Testis (tissue), 2 donors: ENCODE measurements at regions not wholly inside any gene's neighbourhood (a gene's known extent, or its start where the extent isn't known, plus 50 kb on each side); places are given as distances from the start of the nearest gene placed in this dataset.

Experiments
- DNase-seq: peaks from one replicate; pipeline ENCODE4 v3.0.0-alpha.2; 2019
- H3K27ac ChIP-seq, 2 donors: fragments of 200-600 bp; sonication (generic); one replicate each; pipeline ENCODE4 v1.5.1; 2019
- H3K27me3 ChIP-seq: fragments of 200-600 bp; sonication (generic); one replicate; pipeline ENCODE4 v1.5.1; 2019
- H3K36me3 ChIP-seq: fragments of 200-600 bp; sonication (generic); one replicate; pipeline ENCODE4 v1.5.1; 2017; ENCODE audit warnings: low read depth; ENCODE audit errors: missing control alignments
- H3K4me1 ChIP-seq: fragments of 200-600 bp; sonication (generic); one replicate; pipeline ENCODE4 v1.5.1; 2019
- H3K4me3 ChIP-seq, 2 donors: fragments of 200-600 bp; sonication (generic); one replicate each; pipeline ENCODE4 v1.5.1; 2017 to 2019
- H3K9me3 ChIP-seq: fragments of 200-600 bp; sonication (generic); one replicate; pipeline ENCODE4 v1.5.1; 2017
- CTCF ChIP-seq, 3 experiments: fragments of 450-650 bp in 2 of 3; fragments of 200-600 bp in 1 of 3; sonication (generic) in 1 of 3; IDR thresholded peaks; one replicate each; pipeline ENCODE4 v1.5.1; 2016 to 2019; ENCODE audit warnings: antibody characterized with exemption in 3 of 3, mild to moderate bottlenecking in 2 of 3, moderate library complexity in 1 of 3
- POLR2A ChIP-seq: fragments of 450-650 bp; IDR thresholded peaks from one replicate; pipeline ENCODE4 v1.6.1; 2017; ENCODE audit warnings: antibody characterized with exemption, mild to moderate bottlenecking, moderate library complexity
- WGBS, 2 donors: methylation state at CpG; one replicate each; pipeline ENCODE4 v1.1.5; 2018; 5-methylcytosine and 5-hydroxymethylcytosine counted together
- intact Hi-C: fragments of 100-400 bp; cut with DNase I; formaldehyde crosslinking; loops from one replicate; pipeline ENCODE4 v1.15.1; 2023; ENCODE audit warnings: low total_unique reads

- H3K27me3 ChIP-seq = no peaks in the 10 kb centered on the region
- WGBS, 2 donors = 68 to 86% methylated on average over 3 of the region's 3 CpGs
- no peak overlapping the region for H3K4me3 ChIP-seq
- no peaks in the 10 kb centered on the region for H3K36me3 ChIP-seq
- H3K9me3 ChIP-seq = no peaks in the 10 kb centered on the region
- TF ChIP-seq CTCF (IDR thresholded peaks at IDR 0.05) = no peak
- no peak for TF ChIP-seq POLR2A
- H3K4me1 ChIP-seq = no peaks in the 10 kb centered on the region
- intact Hi-C loops = no loop called here
- no peak overlapping the region for H3K27ac ChIP-seq
- no peak for DNase-seq
These were observed 1112.5 kb downstream of the TSN start for GRCh38 chr2:122867941-122868340.

- Histone ChIP-seq H3K9me3 (no peaks in the 10 kb centered on the region), H3K27ac (no peak overlapping the region), H3K27me3 (no peaks in the 10 kb centered on the region), H3K4me3 (no peak overlapping the region), H3K4me1 (no peaks in the 10 kb centered on the region), H3K36me3 (no peaks in the 10 kb centered on the region)
- 75 to 84% methylated on average over 6 of the region's 6 CpGs for WGBS, 2 donors
- DNase-seq = no peak
- TF ChIP-seq POLR2A (no peak), CTCF (IDR thresholded peaks at IDR 0.05) (no peak)
- intact Hi-C loops = no loop called here
These were observed 1113.3 kb downstream of the TSN start for GRCh38 chr2:122868646-122869275.

- WGBS, 2 donors = 89 to 95% methylated on average over 2 of the region's 2 CpGs
- Histone ChIP-seq H3K36me3 (no peaks in the 10 kb centered on the region), H3K4me1 (no peaks in the 10 kb centered on the region), H3K27me3 (no peaks in the 10 kb centered on the region), H3K4me3 (no peak overlapping the region), H3K9me3 (no peaks in the 10 kb centered on the region), H3K27ac (no peak overlapping the region)
- TF ChIP-seq POLR2A (no peak), CTCF (IDR thresholded peaks at IDR 0.05) (no peak)
- intact Hi-C loops = no loop called here
- no peak for DNase-seq
These were observed 1118.5 kb downstream of the TSN start for GRCh38 chr2:122873951-122874350.

- WGBS, 2 donors = 85 to 90% methylated on average over 5 of the region's 5 CpGs
- H3K4me3 ChIP-seq = no peak overlapping the region
- H3K27ac ChIP-seq = no peak overlapping the region
- TF ChIP-seq CTCF (IDR thresholded peaks at IDR 0.05) (no peak), POLR2A (no peak)
- no peaks in the 10 kb centered on the region for H3K36me3 ChIP-seq
- intact Hi-C loops = no loop called here
- H3K9me3 ChIP-seq = no peaks in the 10 kb centered on the region
- DNase-seq = no peak
- H3K27me3 ChIP-seq = no peaks in the 10 kb centered on the region
- H3K4me1 ChIP-seq = no peaks in the 10 kb centered on the region
These were observed 1119.8 kb downstream of the TSN start for GRCh38 chr2:122875091-122875865.

GRCh38 chr2:122883849-122884248, 1128.4 kb downstream of the TSN start:
- H3K4me1 ChIP-seq = no peaks in the 10 kb centered on the region
- H3K27me3 ChIP-seq = no peaks in the 10 kb centered on the region
- no peak for DNase-seq
- 86% methylated on average over 5 of the region's 5 CpGs for WGBS, 2 donors
- H3K27ac ChIP-seq = no peak overlapping the region
- no peaks in the 10 kb centered on the region for H3K36me3 ChIP-seq
- no peaks in the 10 kb centered on the region for H3K9me3 ChIP-seq
- H3K4me3 ChIP-seq = no peak overlapping the region
- intact Hi-C loops = no loop called here
- TF ChIP-seq CTCF (IDR thresholded peaks at IDR 0.05) (no peak), POLR2A (no peak)
